Urinary bladder (tissue), 3 donors: ENCODE measurements at regions not wholly inside any gene's neighbourhood (a gene's known extent, or its start where the extent isn't known, plus 50 kb on each side); places are given as distances from the start of the nearest gene placed in this dataset.

ENCODE experiments used
- DNase-seq: peaks from one replicate; pipeline ENCODE4 v3.0.0-alpha.2; 2015; ENCODE audit errors: extremely low spot score
- H3K27ac ChIP-seq: one replicate; pipeline ENCODE4 v1.5.1; 2013; ENCODE audit warnings: low read depth, mild to moderate bottlenecking, moderate library complexity
- H3K36me3 ChIP-seq: one replicate; pipeline ENCODE4 v1.6.1; 2013; ENCODE audit warnings: mild to moderate bottlenecking, moderate library complexity; ENCODE audit not compliant: insufficient read depth
- H3K4me1 ChIP-seq: one replicate; pipeline ENCODE4 v1.6.1; 2013; ENCODE audit warnings: mild to moderate bottlenecking, moderate library complexity; ENCODE audit not compliant: insufficient read depth
- H3K4me3 ChIP-seq: one replicate; pipeline ENCODE4 v1.5.1; 2013; ENCODE audit warnings: low read depth, low read length
- WGBS: extraction: QIAGEN DNeasy Blood & Tissue Kit; methylation state at CpG from one replicate; pipeline ENCODE4 v1.1.7; 2013; 5-methylcytosine and 5-hydroxymethylcytosine counted together
- donor health status: healthy with polysubstance abuse.
- donor health status: healthy.

GRCh38 chr18:51516478-51517038, 319.1 kb upstream of the MEX3C start:
- Histone ChIP-seq H3K4me3 (no peak overlapping the region), H3K36me3 (no peaks in the 10 kb centered on the region), H3K4me1 (no peaks in the 10 kb centered on the region), H3K27ac (no peak overlapping the region)
- WGBS = 86% methylated on average over 5 of the region's 5 CpGs
- DNase-seq = no peak

GRCh38 chr18:51519571-51519970, 322.1 kb upstream of the MEX3C start:
- Histone ChIP-seq H3K27ac (no peak overlapping the region), H3K4me1 (no peaks in the 10 kb centered on the region), H3K4me3 (no peak overlapping the region), H3K36me3 (no peaks in the 10 kb centered on the region)
- WGBS = 46% methylated on average over 1 of the region's 1 CpG
- DNase-seq = no peak

GRCh38 chr18:51520676-51521180, 323.2 kb upstream of the MEX3C start:
- Histone ChIP-seq H3K4me3 (no peak overlapping the region), H3K36me3 (no peaks in the 10 kb centered on the region), H3K4me1 (no peaks in the 10 kb centered on the region), H3K27ac (no peak overlapping the region)
- 54% methylated on average over 1 of the region's 1 CpG for WGBS
- DNase-seq = no peak

GRCh38 chr18:51522338-51522737, 324.9 kb upstream of the MEX3C start:
- no peaks in the 10 kb centered on the region for H3K36me3 ChIP-seq
- WGBS = 53% methylated on average over 7 of the region's 7 CpGs
- no peak overlapping the region for H3K27ac ChIP-seq
- no peak overlapping the region for H3K4me3 ChIP-seq
- DNase-seq = no peak
- H3K4me1 ChIP-seq = no peaks in the 10 kb centered on the region

- Histone ChIP-seq H3K27ac (no peak overlapping the region), H3K36me3 (no peaks in the 10 kb centered on the region), H3K4me1 (no peaks in the 10 kb centered on the region), H3K4me3 (no peak overlapping the region)
- WGBS = 87% methylated on average over 3 of the region's 3 CpGs
- DNase-seq = no peak
Observed at GRCh38 chr18:51522821-51523220, 325.3 kb upstream of the MEX3C start.

GRCh38 chr18:51523671-51524070, 326.2 kb upstream of the MEX3C start:
- WGBS = 65% methylated on average over 3 of the region's 3 CpGs
- H3K36me3 ChIP-seq = no peaks in the 10 kb centered on the region
- DNase-seq = no peak
- H3K4me1 ChIP-seq = no peaks in the 10 kb centered on the region
- H3K27ac ChIP-seq = no peak overlapping the region
- no peak overlapping the region for H3K4me3 ChIP-seq

- no peak for DNase-seq
- no peak overlapping the region for H3K27ac ChIP-seq
- H3K4me1 ChIP-seq = no peaks in the 10 kb centered on the region
- WGBS = 77% methylated on average over 4 of the region's 4 CpGs
- H3K36me3 ChIP-seq = no peaks in the 10 kb centered on the region
- H3K4me3 ChIP-seq = no peak overlapping the region
Observed at GRCh38 chr18:51525453-51526225, 328.2 kb upstream of the MEX3C start.

GRCh38 chr18:51527826-51528225, 330.3 kb upstream of the MEX3C start:
- Histone ChIP-seq H3K4me3 (no peak overlapping the region), H3K36me3 (no peaks in the 10 kb centered on the region), H3K27ac (no peak overlapping the region), H3K4me1 (no peaks in the 10 kb centered on the region)
- DNase-seq = no peak
- 78% methylated on average over 1 of the region's 1 CpG for WGBS

GRCh38 chr18:51531501-51531900, 334.0 kb upstream of the MEX3C start:
- H3K4me1 ChIP-seq = no peaks in the 10 kb centered on the region
- no peak overlapping the region for H3K4me3 ChIP-seq
- 87% methylated on average over 5 of the region's 5 CpGs for WGBS
- no peak for DNase-seq
- H3K27ac ChIP-seq = no peak overlapping the region
- no peaks in the 10 kb centered on the region for H3K36me3 ChIP-seq

GRCh38 chr18:51537487-51537886, 340.0 kb upstream of the MEX3C start:
- WGBS = 8% methylated on average over 6 of the region's 6 CpGs
- no peak for DNase-seq

GRCh38 chr18:51540562-51540961, 343.1 kb upstream of the MEX3C start:
- no peaks in the 10 kb centered on the region for H3K36me3 ChIP-seq
- DNase-seq = no peak
- no peak overlapping the region for H3K27ac ChIP-seq
- 99% methylated on average over 1 of the region's 1 CpG for WGBS
- no peaks in the 10 kb centered on the region for H3K4me1 ChIP-seq
- no peak overlapping the region for H3K4me3 ChIP-seq

More at GRCh38 chr18:51537487-51537886, 340.0 kb upstream of the MEX3C start:
- H3K27ac ChIP-seq = no peak overlapping the region
- H3K4me1 ChIP-seq = no peaks in the 10 kb centered on the region
- H3K4me3 ChIP-seq = no peak overlapping the region
- no peaks in the 10 kb centered on the region for H3K36me3 ChIP-seq

- Histone ChIP-seq H3K27ac (no peak overlapping the region), H3K36me3 (no peaks in the 10 kb centered on the region), H3K4me3 (no peak overlapping the region), H3K4me1 (no peaks in the 10 kb centered on the region)
- no peak for DNase-seq
Observed at GRCh38 chr18:51541230-51541629, 343.7 kb upstream of the MEX3C start.

- Histone ChIP-seq H3K27ac (no peak overlapping the region), H3K36me3 (no peaks in the 10 kb centered on the region), H3K4me1 (no peaks in the 10 kb centered on the region), H3K4me3 (no peak overlapping the region)
- no peak for DNase-seq
- 30% methylated on average over 1 of the region's 1 CpG for WGBS
Observed at GRCh38 chr18:51543658-51544155, 346.2 kb upstream of the MEX3C start.

- H3K36me3 ChIP-seq = no peaks in the 10 kb centered on the region
- 83% methylated on average over 4 of the region's 4 CpGs for WGBS
- no peak for DNase-seq
- no peak overlapping the region for H3K4me3 ChIP-seq
- no peaks in the 10 kb centered on the region for H3K4me1 ChIP-seq
- H3K27ac ChIP-seq = no peak overlapping the region
Observed at GRCh38 chr18:51545446-51545845, 348.0 kb upstream of the MEX3C start.
